Heart left ventricle (tissue), 16 donors: ENCODE measurements at regions not wholly inside any gene's neighbourhood (a gene's known extent, or its start where the extent isn't known, plus 50 kb on each side); places are given as distances from the start of the nearest gene placed in this dataset.
"Not testable (repeated sequence)": the region's sequence is repeated elsewhere in the genome, so short reads cannot be mapped to it uniquely, and the experiment has no call there.

Experiments
- ATAC-seq, 4 donors: fragments of 200-7000 bp; cut with Tn5 transposase; one replicate each; pipeline ENCODE4 v1.9.1; 2020 to 2022; ENCODE audit warnings: moderate library complexity in 4 of 4, mild to moderate bottlenecking in 3 of 4, moderate number of reproducible peaks in 1 of 4
- DNase-seq, 5 donors: peaks; one replicate each; pipeline ENCODE4 v3.0.0-alpha.2; 2020
- H3K27ac ChIP-seq, 12 donors: fragments of 200-600 bp; sonication (generic) in 4 of 12; one replicate each; pipeline versions ENCODE4 v1.5.0 to v1.8.0; 2016 to 2022; ENCODE audit warnings: mild to moderate bottlenecking in 2 of 12
- H3K27me3 ChIP-seq, 9 donors: fragments of 200-600 bp; sonication (generic) in 2 of 9; one replicate each; pipeline versions ENCODE4 v1.5.1 to v1.8.0; 2016 to 2022; ENCODE audit warnings: mild to moderate bottlenecking in 3 of 9
- H3K36me3 ChIP-seq, 9 donors: fragments of 200-600 bp; sonication (generic) in 2 of 9; one replicate each; pipeline versions ENCODE4 v1.5.0 to v1.8.0; 2018 to 2022; ENCODE audit warnings: mild to moderate bottlenecking in 2 of 9
- H3K4me1 ChIP-seq, 12 donors: fragments of 200-600 bp; sonication (generic) in 4 of 12; one replicate each; pipeline versions ENCODE4 v1.5.0 to v1.8.0; 2016 to 2022; ENCODE audit warnings: mild to moderate bottlenecking in 3 of 12
- H3K4me3 ChIP-seq, 12 donors: fragments of 200-600 bp; sonication (generic) in 4 of 12; one replicate each; pipeline versions ENCODE4 v1.5.0 to v1.8.0; 2017 to 2022; ENCODE audit warnings: mild to moderate bottlenecking in 9 of 12, moderate library complexity in 4 of 12
- H3K9me3 ChIP-seq, 12 donors: fragments of 200-600 bp; sonication (generic) in 4 of 12; one replicate each; pipeline versions ENCODE4 v1.5.0 to v1.8.0; 2016 to 2022; ENCODE audit warnings: mild to moderate bottlenecking in 1 of 12
- CTCF ChIP-seq, 12 donors: fragments of 200-600 bp; sonication (generic) in 4 of 12; IDR thresholded peaks; one replicate each; pipeline versions ENCODE4 v1.5.0 to v1.8.0; 2018 to 2022; ENCODE audit warnings: antibody characterized with exemption in 12 of 12, mild to moderate bottlenecking in 5 of 12
- POLR2A ChIP-seq, 2 donors: fragments of 450-650 bp; IDR thresholded peaks; one replicate each; pipeline ENCODE4 v1.6.1; 2017; ENCODE audit warnings: antibody characterized with exemption in 2 of 2, mild to moderate bottlenecking in 2 of 2, moderate library complexity in 2 of 2
- WGBS, 4 donors: extraction: QIAGEN DNeasy Blood & Tissue Kit in 2 of 4; methylation state at CpG; one replicate each; pipeline versions ENCODE4 v1.1.5 to v1.1.7; 2013 to 2018; 5-methylcytosine and 5-hydroxymethylcytosine counted together
- intact Hi-C, 10 donors: fragments of 100-400 bp; cut with DNase I; formaldehyde crosslinking; loops; one replicate each; pipeline versions ENCODE4 v1.11.1 to v1.14.2; 2022
- donor health status: ischemic (EF 13 %, LVEDD 7.1; RV severe dilation, severe dysfunction).
- donor health status: healthy with polysubstance abuse.
- donor health status: DM: no; HTN: yes; CAD: no.
- donor health status: DM: no; HTN: no; CAD: no.
- donor health status: ischemic (EF 25% LVEDD 6.9; RV normal size, moderate dysfunction).
- donor health status: ischemic (EF 25% LVEDD 5.7; RV mildly dilated, moderate dysfunction).
- donor health status: healthy.
- donor health status: DM: yes; HTN: yes; CAD: no.
- donor health status: ischemic (EF 35%, LVEDD 5.7; RV mildly dilated, moderate dysfunction).
- donor health status: nonischemic (EF 11% LVEDD 7.7; RV severe dilation, severe dysfunction).
- donor health status: DM: yes; HTN: yes; CAD: no.
- donor health status: PGD.
- donor health status: ischemic (EF 29% LVEDD 5.4; RV normal size, mild dysfunction).
- donor health status: nonischemic (EF 23%, LVEDD 6.1; RV moderate dilation, normal function).

- H3K4me1 ChIP-seq = peaks cover 0 to 44% (median 0%) of the 10 kb centered on the region in 12 donors
- WGBS, 4 donors = 90 to 93% (median 92%) methylated on average over 3 of the region's 3 CpGs
- no peak overlapping the region for H3K4me3 ChIP-seq
- DNase-seq = no peak
- no peaks in the 10 kb centered on the region for H3K27me3 ChIP-seq
- peaks cover 0 to 5% (median under 1%) of the 10 kb centered on the region in 12 donors for H3K9me3 ChIP-seq
- H3K27ac ChIP-seq = no peak overlapping the region
- no peak for ATAC-seq
- no peaks in the 10 kb centered on the region for H3K36me3 ChIP-seq
- TF ChIP-seq POLR2A (IDR thresholded peaks at IDR 0.05) = no peak
- intact Hi-C loops = no loop called here
Measured at GRCh38 chr5:96201503-96201902, 231.5 kb downstream of the PCSK1 start.

- DNase-seq (no peak), ATAC-seq (peak in 3 of 4 donors; percentile 51 to 70 (median 53))
- peaks cover 0 to 44% (median 0%) of the 10 kb centered on the region in 12 donors for H3K4me1 ChIP-seq
- no peaks in the 10 kb centered on the region for H3K27me3 ChIP-seq
- no peaks in the 10 kb centered on the region for H3K36me3 ChIP-seq
- WGBS, 4 donors = 63 to 82% (median 68%) methylated on average over 1 of the region's 1 CpG
- intact Hi-C loops = no loop called here
- peak overlapping the region in 1 of 12 donors; percentile 70 for H3K27ac ChIP-seq
- no peaks in the 10 kb centered on the region for H3K9me3 ChIP-seq
- no peak for TF ChIP-seq CTCF (IDR thresholded peaks at IDR 0.05)
- H3K4me3 ChIP-seq = no peak overlapping the region
Measured at GRCh38 chr5:96200641-96201040, 232.4 kb downstream of the PCSK1 start.

- TF ChIP-seq POLR2A (IDR thresholded peaks at IDR 0.05) (no peak), CTCF (IDR thresholded peaks at IDR 0.05) (no peak)
- no peaks in the 10 kb centered on the region for H3K27me3 ChIP-seq
- ATAC-seq (no peak), DNase-seq (no peak)
- H3K27ac ChIP-seq = peak overlapping the region in 1 of 12 donors; percentile 70
- H3K36me3 ChIP-seq = no peaks in the 10 kb centered on the region
- H3K4me3 ChIP-seq = no peak overlapping the region
- H3K4me1 ChIP-seq = peaks cover 0 to 44% (median 0%) of the 10 kb centered on the region in 12 donors
- H3K9me3 ChIP-seq = no peaks in the 10 kb centered on the region
- 93 to 95% (median 94%) methylated on average over 4 of the region's 4 CpGs for WGBS, 4 donors
- intact Hi-C loops = no loop called here
Measured at GRCh38 chr5:96199713-96200183, 233.3 kb downstream of the PCSK1 start.

GRCh38 chr5:96198356-96199058 is 234.5 kb downstream of the PCSK1 start:
- H3K4me1 ChIP-seq = peaks cover 0 to 44% (median 0%) of the 10 kb centered on the region in 12 donors
- ATAC-seq (no peak), DNase-seq (no peak)
- no peak for TF ChIP-seq CTCF (IDR thresholded peaks at IDR 0.05)
- TF ChIP-seq POLR2A (IDR thresholded peaks at IDR 0.05) = no peak
- no peaks in the 10 kb centered on the region for H3K9me3 ChIP-seq
- H3K36me3 ChIP-seq = no peaks in the 10 kb centered on the region
- no peaks in the 10 kb centered on the region for H3K27me3 ChIP-seq
- intact Hi-C loops = no loop called here
- peak overlapping the region in 1 of 12 donors; percentile 70 for H3K27ac ChIP-seq
- H3K4me3 ChIP-seq = no peak overlapping the region
- WGBS, 4 donors = 60 to 70% (median 62%) methylated on average over 3 of the region's 3 CpGs

GRCh38 chr5:96197767-96198166 is 235.3 kb downstream of the PCSK1 start:
- ATAC-seq, H3K27me3 ChIP-seq, H3K9me3 ChIP-seq, H3K36me3 ChIP-seq, DNase-seq, H3K4me3 ChIP-seq, intact Hi-C loops: not testable (repeated sequence)
- Histone ChIP-seq H3K4me1 (peaks cover 0 to 44% (median 0%) of the 10 kb centered on the region in 12 donors), H3K27ac (peak overlapping the region in 1 of 12 donors; percentile 83)
- 90 to 100% (median 96%) methylated on average over 3 of the region's 3 CpGs for WGBS, 4 donors
